MM.1S (cell line): ENCODE measurements at regions not wholly inside any gene's neighbourhood (a gene's known extent, or its start where the extent isn't known, plus 50 kb on each side); places are given as distances from the start of the nearest gene placed in this dataset.

Source experiments
- DNase-seq: peaks from one replicate; pipeline ENCODE4 v3.0.0-alpha.2; 2015
- H2AFZ ChIP-seq: fragments of 300-600 bp; sonication (generic); 2 replicates; pipeline ENCODE4 v1.6.0; 2016; ENCODE audit warnings: antibody characterized with exemption, low read length
- H3F3A ChIP-seq: fragments of 300-600 bp; sonication (generic); 2 replicates; pipeline ENCODE4 v1.6.1; 2016; ENCODE audit warnings: mild to moderate bottlenecking, antibody characterized with exemption, low read length, moderate library complexity, mixed read lengths; ENCODE audit not compliant: insufficient read depth
- H3K27ac ChIP-seq: fragments of 300-600 bp; sonication (generic); 2 replicates; pipeline ENCODE4 v1.5.1; 2016; ENCODE audit warnings: mild to moderate bottlenecking, low read length
- H3K27me3 ChIP-seq: fragments of 300-600 bp; sonication (generic); replicated peaks from 2 replicates; pipeline ENCODE4 v1.6.0; 2016; ENCODE audit warnings: low read length; ENCODE audit not compliant: insufficient read depth
- H3K36me3 ChIP-seq: fragments of 300-600 bp; sonication (generic); replicated peaks from 2 replicates; pipeline ENCODE4 v1.6.1; 2016; ENCODE audit warnings: mild to moderate bottlenecking, low read length, mixed read lengths; ENCODE audit not compliant: insufficient read depth
- H3K4me1 ChIP-seq: fragments of 300-600 bp; sonication (generic); 2 replicates; pipeline ENCODE4 v1.6.1; 2016; ENCODE audit warnings: low read length, mixed read lengths
- H3K4me2 ChIP-seq: fragments of 300-600 bp; sonication (generic); 2 replicates; pipeline ENCODE4 v1.6.0; 2016; ENCODE audit warnings: low read depth, low read length
- H3K4me3 ChIP-seq: fragments of 300-600 bp; sonication (generic); 2 replicates; pipeline ENCODE4 v1.5.1; 2016; ENCODE audit warnings: low read length, mixed read lengths
- H3K79me2 ChIP-seq: fragments of 300-600 bp; sonication (generic); 2 replicates; pipeline ENCODE4 v1.6.1; 2016; ENCODE audit warnings: mixed run types, low read length, mixed read lengths
- H3K9ac ChIP-seq: fragments of 300-600 bp; sonication (generic); 2 replicates; pipeline ENCODE4 v1.6.1; 2016; ENCODE audit warnings: low read length, mixed read lengths
- H3K9me2 ChIP-seq: fragments of 300-600 bp; sonication (generic); replicated peaks from 2 replicates; pipeline ENCODE4 v1.6.1; 2016; ENCODE audit warnings: mild to moderate bottlenecking, low read length, mixed read lengths; ENCODE audit not compliant: insufficient read depth
- H3K9me3 ChIP-seq: fragments of 300-600 bp; sonication (generic); replicated peaks from 2 replicates; pipeline ENCODE4 v1.6.1; 2016; ENCODE audit warnings: mild to moderate bottlenecking, low read length, mixed read lengths; ENCODE audit not compliant: insufficient read depth
- H4K20me1 ChIP-seq: fragments of 300-600 bp; sonication (generic); 2 replicates; pipeline ENCODE4 v1.6.1; 2016; ENCODE audit warnings: mild to moderate bottlenecking, low read length, moderate library complexity, mixed read lengths; ENCODE audit not compliant: insufficient read depth
- CTCF ChIP-seq: fragments of 300-600 bp; sonication (generic); IDR thresholded peaks from 2 replicates; pipeline ENCODE4 v1.5.1; 2016; ENCODE audit warnings: antibody characterized with exemption, low read length, mixed read lengths
- EZH2 ChIP-seq: fragments of 300-600 bp; sonication (generic); optimal IDR thresholded peaks from 2 replicates; pipeline ENCODE3; 2017; ENCODE audit warnings: low read depth, mild to moderate bottlenecking, antibody characterized with exemption, low read length, mixed read lengths
- EZH2phosphoT487 ChIP-seq: fragments of 300-600 bp; sonication (generic); IDR thresholded peaks from 2 replicates; pipeline ENCODE4 v1.6.1; 2018; ENCODE audit warnings: antibody characterized with exemption, low read length

GRCh38 chr19:28836421-28836820, 376.5 kb downstream of the UQCRFS1 start:
- H3K9ac ChIP-seq, result no peak overlapping the region
- H3K79me2 ChIP-seq, result no peaks in the 10 kb centered on the region

GRCh38 chr19:28834996-28835395, 378.0 kb downstream of the UQCRFS1 start:
- H3K4me2 ChIP-seq, result no peak overlapping the region
- H3K9me3 ChIP-seq, result no peaks in the 10 kb centered on the region
- no peak overlapping the region for H3K9ac ChIP-seq
- H4K20me1 ChIP-seq, result no peaks in the 10 kb centered on the region
- DNase-seq, result no peak
- H3F3A ChIP-seq, result no peaks in the 10 kb centered on the region
- H2AFZ ChIP-seq, result no peak overlapping the region
- no peaks in the 10 kb centered on the region for H3K79me2 ChIP-seq
- no peaks in the 10 kb centered on the region for H3K36me3 ChIP-seq
- H3K4me3 ChIP-seq, result no peak overlapping the region
- H3K9me2 ChIP-seq, result no peaks in the 10 kb centered on the region
- no peaks in the 10 kb centered on the region for H3K4me1 ChIP-seq
- TF ChIP-seq CTCF (no peak), EZH2phosphoT487 (no peak), EZH2 (no peak)
- no peaks in the 10 kb centered on the region; the same call in 1 of the 2 replicates for H3K27me3 ChIP-seq
- H3K27ac ChIP-seq, result no peak overlapping the region

More at GRCh38 chr19:28836421-28836820, 376.5 kb downstream of the UQCRFS1 start:
- no peak overlapping the region for H3K4me2 ChIP-seq
- no peaks in the 10 kb centered on the region for H3F3A ChIP-seq
- H3K27me3 ChIP-seq, result no peaks in the 10 kb centered on the region; the same call in 1 of the 2 replicates
- H3K27ac ChIP-seq, result no peak overlapping the region
- no peaks in the 10 kb centered on the region for H3K36me3 ChIP-seq
- TF ChIP-seq CTCF (no peak), EZH2 (no peak), EZH2phosphoT487 (no peak)
- H4K20me1 ChIP-seq, result no peaks in the 10 kb centered on the region
- DNase-seq, result no peak
- no peaks in the 10 kb centered on the region for H3K9me3 ChIP-seq
- no peaks in the 10 kb centered on the region for H3K9me2 ChIP-seq
- no peaks in the 10 kb centered on the region for H3K4me1 ChIP-seq
- no peak overlapping the region for H2AFZ ChIP-seq
- no peak overlapping the region for H3K4me3 ChIP-seq

- no peak overlapping the region for H3K27ac ChIP-seq
- H3K9me3 ChIP-seq, result no peaks in the 10 kb centered on the region
- no peak overlapping the region for H3K4me3 ChIP-seq
- H3F3A ChIP-seq, result no peaks in the 10 kb centered on the region
- DNase-seq, result no peak
- no peak overlapping the region for H2AFZ ChIP-seq
- no peaks in the 10 kb centered on the region for H3K4me1 ChIP-seq
- H3K36me3 ChIP-seq, result no peaks in the 10 kb centered on the region
- no peaks in the 10 kb centered on the region for H4K20me1 ChIP-seq
- H3K4me2 ChIP-seq, result no peak overlapping the region
- no peaks in the 10 kb centered on the region for H3K9me2 ChIP-seq
- peaks cover 2% of the 10 kb centered on the region; the same call in 1 of the 2 replicates for H3K27me3 ChIP-seq
- no peaks in the 10 kb centered on the region for H3K79me2 ChIP-seq
- TF ChIP-seq EZH2phosphoT487 (no peak), CTCF (no peak), EZH2 (no peak)
- no peak overlapping the region for H3K9ac ChIP-seq
These were observed 381.5 kb downstream of the UQCRFS1 start for GRCh38 chr19:28831462-28831861.
